Stimulated activated naive CD4-positive, alpha-beta T cell treated with Interleukin-2 at 50 U/mL for 16 hours (primary cell): ENCODE measurements at regions not wholly inside any gene's neighbourhood (a gene's known extent, or its start where the extent isn't known, plus 50 kb on each side); places are given as distances from the start of the nearest gene placed in this dataset.
"Not testable (repeated sequence)": the region's sequence is repeated elsewhere in the genome, so short reads cannot be mapped to it uniquely, and the experiment has no call there.

Experiments used
- DNase-seq: peaks from one replicate; lab custom pipeline; 2025; lab: John Stamatoyannopoulos, UW

DNA sequence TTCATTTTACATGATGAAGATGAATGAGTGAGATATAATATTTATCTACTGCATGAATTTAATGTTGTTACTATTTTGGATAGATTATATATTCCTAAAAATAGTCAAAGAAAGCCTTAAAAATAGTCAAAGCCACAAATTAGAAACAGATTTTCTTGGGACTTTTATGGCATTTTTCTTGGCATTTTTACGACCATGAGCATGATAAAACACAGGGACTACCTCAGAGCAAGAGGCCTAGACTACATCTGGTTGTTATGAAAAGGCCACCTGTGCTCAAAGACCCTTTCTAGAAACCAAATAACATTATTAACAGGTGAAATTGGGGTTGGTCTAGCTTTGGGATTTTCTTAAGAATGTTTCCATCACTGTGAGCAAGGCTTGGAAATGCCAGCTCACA, 281.0 kb downstream of the OXSM start:
- DNase-seq, result no peak

DNA sequence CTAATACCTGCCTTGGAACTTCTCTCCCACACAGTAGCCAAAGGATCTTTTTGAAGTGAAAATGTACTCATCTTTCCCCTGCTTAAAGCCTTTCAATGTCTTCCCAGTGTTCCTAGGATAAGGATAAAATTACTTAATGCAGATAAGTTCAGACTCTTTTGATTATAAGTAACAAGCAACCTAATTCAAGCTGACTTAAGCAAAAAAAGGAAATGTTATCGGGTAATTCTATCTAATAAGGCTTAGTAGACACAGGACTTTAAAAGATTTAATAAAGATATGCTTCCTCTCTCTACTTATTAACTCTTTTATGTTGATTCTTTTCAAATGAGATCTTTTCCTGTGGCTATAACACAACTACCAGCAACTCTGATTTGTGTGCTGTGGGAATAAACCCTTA, 284.2 kb downstream of the OXSM start:
- no peak for DNase-seq

DNA sequence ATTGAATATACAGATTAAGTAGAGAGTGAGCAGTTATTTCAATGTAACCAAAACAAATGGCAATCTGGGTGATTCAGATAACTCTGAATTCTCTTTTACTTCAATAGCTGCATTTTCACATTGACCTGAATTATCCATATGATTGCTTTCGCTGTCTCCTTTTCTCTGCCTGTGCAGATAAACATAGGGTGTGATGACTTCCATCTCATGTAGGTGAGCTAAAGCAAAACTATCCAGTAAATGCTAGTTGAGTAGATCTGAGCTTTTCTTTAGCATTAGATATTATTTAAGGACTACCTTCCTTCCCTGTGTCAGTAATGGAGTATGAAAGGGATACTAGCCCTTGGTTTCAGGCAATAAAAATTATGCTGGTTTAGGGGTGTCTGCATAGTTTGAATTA, 288.6 kb downstream of the OXSM start:
- DNase-seq, result no peak

DNA sequence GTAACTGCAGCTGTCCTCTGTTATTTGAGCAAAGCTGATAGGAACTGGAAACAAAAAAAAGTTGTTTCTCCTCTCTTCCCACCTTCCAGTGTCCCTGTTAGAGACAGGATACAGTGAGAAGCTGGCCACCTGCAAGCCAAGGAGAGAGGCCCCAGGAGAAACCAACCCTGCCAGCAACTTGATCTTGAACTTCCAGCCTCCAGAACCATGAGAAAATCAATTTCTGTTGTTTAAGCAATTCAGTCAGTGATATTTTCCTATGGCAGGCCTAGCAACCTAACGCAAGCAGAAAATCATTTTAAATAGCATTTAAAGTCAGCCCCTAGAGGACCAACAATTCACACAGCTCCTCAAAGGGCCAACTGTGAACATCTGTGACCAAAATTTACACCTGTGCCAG, 291.3 kb downstream of the OXSM start:
- no peak for DNase-seq

DNA sequence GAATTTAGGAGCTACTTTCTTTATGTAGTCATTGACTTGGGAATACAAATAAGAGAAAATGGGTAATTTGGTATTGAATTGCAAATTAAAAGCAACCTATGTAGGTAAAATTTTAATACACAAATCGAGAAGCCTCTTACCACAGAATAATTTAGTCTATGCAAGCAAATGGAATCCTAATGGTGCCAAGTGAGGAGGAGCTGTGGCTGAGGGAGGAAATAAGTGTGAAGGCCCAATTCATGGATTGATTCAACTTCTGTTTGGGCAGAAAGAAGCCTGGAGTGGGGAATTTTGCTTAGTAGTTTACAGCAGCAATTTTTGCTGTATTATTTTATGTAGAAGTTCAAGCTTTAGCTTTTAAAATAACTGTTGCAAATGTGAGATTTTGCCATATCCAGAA, 291.9 kb downstream of the OXSM start:
- DNase-seq, result no peak

DNA sequence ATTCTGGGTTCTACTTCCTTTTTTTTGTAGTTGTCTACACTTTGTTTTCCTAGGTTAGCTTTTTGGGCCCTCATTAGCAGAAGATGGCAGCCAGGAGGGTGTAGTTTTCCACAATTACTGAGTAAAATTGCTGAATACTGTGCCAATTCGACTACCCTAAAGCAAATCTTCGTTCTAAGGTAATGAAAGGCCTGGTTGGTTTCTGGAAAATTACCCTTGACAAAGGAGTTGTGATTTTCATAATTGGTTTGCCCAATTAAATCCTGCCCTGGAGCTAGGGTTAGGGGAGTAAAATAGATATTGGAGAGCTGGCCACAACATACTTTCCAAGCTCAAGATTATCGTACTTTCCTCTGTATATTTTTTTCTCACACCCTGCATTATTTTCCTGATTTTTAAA, 293.0 kb downstream of the OXSM start:
- DNase-seq, result no peak

DNA sequence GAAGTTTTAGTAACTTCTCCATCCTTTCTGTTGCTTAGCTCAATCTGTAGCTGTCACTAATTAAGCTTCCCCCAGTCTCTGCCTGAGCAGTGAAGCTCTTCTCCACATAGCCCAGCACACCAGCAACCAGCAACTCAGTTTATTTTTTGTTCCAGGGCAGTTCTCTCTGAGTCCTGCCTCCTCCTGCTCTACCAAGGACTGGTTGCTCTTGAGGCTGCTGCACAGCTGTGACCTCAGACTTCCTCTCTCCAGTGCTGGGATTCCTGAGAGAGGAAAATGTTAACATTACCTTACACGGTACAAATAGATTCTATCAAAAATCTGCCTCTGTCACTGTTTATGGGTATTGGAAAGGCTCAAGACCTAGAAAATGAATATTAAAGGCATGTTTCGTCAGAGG, 294.7 kb downstream of the OXSM start:
- DNase-seq, result no peak

DNA sequence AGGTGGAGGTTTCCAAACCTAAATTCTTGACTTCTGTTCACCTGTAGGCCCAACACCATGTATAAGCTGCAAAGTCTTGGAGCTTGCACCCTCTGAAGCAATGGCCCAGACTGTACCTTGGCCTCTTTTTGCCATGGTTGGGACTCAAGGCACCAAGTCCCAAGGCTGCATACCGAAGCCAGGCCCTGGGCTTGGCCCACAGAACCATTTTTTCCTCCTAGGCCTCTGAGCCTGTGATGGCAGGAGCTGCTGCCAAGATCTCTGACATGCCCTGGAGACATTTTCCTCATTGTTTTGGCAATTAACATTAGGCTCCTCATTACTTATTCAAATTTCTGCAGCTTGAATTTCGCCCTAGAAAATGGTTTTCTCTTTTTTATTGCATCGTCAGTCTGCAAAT, 297.9 kb downstream of the OXSM start:
- no peak for DNase-seq

DNA sequence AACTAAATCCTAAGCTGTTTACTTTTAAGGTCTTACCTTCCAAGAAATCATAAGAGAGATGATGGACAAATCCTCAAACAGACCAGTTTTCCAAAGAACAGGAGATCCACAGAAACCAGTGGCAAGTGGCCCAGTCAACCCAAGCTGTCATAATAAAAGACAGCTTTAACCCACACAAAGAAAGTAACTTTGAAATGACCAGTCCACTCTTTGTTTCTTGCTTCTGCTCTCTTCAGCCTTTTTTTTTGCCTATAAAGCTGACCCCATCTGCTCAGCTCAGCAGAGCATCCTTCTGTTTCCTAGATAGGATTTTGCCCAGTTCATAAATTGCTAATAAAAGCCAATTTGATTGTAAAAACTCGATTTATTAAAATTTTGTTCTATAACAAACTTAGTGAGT, 299.4 kb downstream of the OXSM start:
- no peak for DNase-seq

DNA sequence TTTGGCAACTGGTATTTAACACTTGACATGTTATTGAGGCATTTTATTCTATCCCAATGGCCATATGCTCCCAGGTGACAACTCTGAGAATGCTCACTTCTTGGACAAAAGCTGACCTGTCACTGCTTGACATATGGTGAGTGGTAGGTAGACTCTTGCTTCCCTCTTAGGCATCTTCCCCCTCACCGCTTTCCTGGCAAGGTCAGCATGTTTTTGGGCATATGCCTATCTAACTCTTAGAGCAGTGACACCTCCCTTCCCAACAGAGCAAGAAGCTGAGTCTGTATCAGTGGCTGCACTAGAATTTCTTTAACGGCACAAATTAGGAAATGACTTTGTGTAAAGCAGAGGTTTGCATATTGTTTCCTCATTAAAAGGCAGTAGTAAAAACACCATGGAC, 300.7 kb downstream of the OXSM start:
- DNase-seq, result no peak

DNA sequence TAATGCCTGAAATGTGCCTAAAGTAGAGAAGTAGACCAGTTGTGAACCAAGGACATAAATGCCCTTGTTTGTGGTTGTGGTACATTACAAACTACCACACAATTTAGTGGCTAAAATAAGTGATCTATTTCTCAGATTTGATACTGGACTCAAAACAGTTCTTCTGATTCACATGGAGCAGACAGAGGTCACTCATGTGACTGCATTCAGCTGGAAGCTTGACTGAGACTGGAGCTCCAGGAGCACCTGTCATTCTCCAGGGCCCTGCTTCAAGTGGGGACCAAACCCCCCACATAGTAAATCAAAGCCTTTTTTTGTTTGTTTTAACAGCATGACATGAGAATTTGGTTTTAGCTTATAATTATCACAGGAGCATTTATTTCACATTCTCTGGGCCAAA, 301.2 kb downstream of the OXSM start:
- no peak for DNase-seq

DNA sequence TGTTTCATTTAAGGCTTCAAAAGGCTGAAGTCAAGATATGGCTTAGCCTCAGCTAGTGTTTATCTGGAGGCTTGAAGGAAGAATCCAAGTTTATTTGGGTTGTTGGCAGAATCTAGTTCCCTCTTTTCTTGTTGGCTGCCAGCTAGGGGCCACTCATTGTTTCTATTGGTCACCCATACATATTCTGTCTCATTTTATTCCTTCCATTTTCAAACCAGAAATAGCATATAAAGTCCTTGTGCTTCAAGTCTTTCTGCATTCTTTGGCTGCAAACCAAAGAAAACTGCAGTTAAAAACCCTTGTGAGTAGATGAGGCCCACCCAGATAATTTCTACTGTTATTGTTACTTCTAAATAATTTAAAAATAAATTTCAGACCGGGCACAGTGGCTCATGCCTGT, 301.7 kb downstream of the OXSM start:
- no peak for DNase-seq

DNA sequence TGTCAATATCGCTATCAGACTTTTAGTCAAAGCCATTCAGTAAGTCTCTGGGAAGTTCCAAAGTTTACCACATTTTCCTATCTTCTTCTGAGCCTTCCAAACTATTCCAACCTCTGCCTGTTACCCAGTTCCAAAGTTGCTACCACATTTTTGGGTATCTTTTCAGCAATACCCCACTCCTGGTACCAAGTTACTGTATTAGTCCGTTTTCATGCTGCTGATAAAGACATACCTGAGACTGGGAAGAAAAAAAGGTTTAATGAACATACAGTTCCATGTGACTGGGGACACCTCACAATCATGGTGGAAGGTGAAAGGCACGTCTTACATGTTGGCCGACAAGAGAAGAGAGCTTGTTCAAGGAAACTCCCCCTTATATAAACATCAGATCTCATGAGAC, 307.2 kb downstream of the OXSM start:
- not testable (repeated sequence) for DNase-seq

DNA sequence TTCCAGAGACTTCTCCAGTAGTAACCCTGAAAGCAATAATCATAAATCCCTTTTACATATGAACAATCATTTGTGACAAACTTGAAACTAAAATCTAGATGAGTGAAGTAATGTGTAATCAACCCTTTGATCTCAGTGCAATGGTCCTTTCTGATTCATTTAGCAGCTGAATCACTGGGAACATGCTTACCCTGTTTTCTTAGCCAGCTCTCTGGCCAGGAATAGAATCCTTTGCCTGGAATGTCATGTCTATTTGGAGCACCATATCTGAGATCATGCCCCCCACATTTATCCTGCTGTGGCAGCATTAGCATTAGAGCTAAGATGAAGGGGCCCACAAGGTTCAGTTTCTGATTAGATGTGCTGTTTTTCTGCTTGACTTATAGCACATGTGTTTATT, 309.8 kb downstream of the OXSM start:
- no peak for DNase-seq

DNA sequence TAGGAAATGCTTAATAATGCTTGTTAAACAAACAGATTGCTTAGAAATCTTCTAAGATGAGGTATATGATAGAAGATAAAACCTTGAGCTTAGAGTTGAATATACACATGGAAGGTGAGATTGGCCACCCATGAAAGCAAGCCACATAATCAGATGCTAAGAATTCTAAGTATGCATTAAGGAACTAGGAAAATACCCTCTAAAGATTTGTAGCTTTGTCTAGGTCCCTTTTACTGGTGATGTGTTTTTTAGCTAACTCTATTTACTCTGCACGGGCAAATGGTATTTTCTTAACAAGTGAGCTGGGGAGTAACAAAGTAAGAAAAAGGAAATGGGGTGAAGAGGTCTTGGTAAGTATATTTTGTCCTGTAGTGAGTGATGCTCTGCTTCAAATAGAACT, 310.3 kb downstream of the OXSM start:
- DNase-seq, result no peak

DNA sequence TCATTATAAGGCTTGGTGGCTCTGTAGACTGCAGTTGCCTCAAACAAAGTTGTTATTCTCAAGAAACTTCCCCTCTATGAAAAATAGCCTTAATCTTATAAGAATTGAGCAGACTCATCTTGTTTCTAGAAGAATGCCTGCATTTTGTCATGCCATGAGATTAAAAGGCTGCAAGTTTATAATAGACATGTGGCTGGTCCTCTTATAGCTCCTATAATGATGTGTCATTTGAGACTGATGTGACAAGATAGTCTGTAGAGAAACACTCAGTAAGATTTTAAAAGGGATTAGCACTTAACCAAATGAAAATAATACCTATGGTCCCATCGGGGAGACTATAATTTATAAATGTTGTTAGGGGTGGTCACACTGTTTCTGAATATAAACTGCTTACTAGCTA, 312.5 kb downstream of the OXSM start:
- DNase-seq, result no peak

DNA sequence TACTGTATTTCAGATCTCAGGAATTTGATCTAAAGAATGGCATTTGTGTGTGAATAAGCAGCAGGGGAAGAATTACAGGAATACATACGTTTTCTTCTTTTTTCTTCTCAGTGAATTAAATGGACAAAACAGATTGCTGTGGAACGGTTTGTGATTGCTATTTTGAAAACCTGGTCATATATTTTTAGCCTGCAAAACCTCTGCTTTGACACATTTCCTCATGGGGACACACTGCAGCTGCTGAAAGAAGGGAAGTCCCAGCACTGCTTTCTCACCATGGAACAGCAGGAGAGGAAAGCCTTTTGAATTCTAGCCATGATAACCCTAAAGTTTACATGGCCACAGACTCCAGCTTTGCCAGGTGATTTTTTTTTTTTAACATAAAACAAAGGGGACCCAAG, 315.0 kb downstream of the OXSM start:
- DNase-seq, result no peak

DNA sequence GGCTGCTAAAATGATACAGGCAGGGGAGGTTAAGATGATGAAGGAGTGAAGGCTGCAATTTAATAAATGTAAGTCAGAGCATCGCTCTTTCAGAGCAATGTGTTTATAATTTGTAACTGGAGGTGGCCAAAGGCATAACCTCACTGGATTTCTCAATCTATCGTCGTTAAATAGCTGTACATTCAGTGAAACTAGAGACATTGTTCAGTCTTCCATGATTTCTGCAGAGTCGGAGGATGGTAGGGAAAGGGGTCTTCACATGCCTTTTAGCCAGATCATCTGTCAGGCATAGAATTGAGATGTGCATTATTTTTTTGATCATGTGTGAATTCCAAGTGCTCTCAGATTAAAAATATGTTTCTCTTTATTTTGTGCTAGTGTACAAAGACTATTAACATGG, 315.4 kb downstream of the OXSM start:
- no peak for DNase-seq

DNA sequence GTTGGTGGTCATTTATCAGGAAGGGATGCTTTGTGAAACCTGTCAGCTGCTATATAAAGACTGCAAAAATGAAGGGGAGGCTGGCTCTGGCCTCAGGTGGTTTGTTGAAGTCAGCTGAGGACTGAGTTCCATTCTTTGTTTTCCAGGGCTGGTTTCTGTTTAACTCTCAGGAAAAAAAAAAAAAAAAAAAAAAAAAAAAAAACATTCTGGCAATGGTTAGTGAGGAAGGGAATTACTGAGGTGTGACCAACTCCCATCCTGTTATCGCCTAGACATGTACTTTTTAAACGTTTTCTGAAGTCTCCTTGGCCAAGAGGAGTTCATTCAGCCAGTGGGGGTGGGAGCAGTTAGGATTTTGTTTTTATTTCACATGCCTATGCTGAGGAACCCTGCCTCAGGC, 316.3 kb downstream of the OXSM start:
- no peak for DNase-seq

DNA sequence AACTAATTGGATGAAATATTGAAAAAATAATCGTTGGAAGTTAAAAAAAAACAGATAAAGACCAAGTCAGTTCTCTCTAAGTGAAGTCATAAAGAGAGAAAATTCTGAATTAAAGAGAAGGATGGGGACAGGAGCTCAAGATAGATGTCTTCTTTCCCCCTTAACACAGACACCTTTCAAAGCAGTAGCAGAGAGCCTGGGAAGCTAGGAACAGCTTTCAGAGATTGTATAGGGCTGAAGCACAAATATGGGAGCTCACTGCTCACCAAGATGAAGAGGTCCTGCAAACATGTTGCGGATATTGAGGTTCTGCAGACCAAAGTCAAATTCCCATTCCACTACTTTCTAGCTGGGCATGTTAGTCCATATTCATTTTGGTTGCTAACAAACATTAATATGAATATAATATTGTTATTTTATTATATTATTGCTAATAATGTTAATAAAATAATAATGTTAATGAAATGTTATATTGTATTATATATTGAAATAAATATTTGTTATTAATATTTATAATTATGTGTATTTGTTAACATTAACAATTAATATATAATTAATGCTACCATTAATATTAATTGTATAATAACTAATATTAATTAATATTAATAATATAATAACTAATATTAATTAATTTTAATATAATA, 319.1 kb downstream of the OXSM start:
- DNase-seq, result no peak

DNA sequence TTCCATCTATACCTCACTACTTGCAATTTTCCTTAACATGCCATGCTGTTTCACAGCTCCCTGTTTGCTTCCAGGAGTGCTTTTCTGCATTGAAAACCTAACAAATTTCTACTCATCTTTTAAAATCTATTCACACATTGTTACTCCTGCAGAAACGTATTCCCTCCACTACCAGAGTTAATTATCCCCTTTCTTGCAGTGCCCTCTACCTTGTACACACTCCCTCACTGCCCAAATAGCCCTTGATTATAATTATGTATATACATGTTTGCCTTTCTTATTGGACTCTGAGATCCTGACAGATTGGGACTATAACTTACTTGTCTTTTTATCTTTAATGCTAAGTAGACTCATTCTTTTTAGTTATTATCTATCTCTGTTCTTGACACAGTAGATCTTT, 325.0 kb downstream of the OXSM start:
- DNase-seq, result no peak

DNA sequence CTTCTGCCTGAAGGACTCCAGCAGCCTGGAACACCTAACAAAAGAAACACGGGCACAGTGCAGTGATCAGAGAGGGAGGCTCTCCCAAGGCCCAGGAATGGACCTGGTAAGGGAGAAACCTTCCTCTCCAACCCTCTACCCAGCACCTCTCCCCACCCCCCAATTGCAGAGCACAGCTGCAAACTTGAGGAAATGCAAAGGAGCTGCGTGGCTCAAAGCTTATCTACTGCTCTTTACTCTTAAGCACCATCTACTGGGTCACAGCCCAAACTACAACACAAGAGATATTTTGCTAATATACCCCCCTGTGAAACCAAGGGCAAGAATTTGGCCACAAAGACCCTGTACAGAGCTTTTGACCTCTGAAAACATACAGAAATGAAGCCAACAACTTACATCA, 328.3 kb downstream of the OXSM start:
- DNase-seq, result no peak

DNA sequence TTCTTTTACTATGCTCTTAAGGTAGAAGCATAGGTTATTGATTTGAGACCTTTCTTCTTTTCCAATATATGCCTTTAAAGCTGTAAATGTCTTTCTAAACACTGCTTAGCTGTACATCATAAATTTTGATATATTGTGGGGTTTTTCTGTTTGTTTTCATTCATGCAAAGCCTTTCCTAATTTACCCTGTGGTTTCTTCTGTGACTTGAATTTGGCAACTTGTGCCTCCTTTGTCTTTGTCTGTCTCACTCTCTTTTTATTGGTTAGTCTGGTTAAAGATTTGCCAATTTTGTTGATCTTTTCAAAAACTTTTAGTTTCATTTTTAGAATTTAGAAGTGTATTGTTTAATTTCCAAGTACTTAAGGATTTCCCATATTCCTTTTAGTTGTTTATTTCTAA, 343.1 kb downstream of the OXSM start:
- no peak for DNase-seq

DNA sequence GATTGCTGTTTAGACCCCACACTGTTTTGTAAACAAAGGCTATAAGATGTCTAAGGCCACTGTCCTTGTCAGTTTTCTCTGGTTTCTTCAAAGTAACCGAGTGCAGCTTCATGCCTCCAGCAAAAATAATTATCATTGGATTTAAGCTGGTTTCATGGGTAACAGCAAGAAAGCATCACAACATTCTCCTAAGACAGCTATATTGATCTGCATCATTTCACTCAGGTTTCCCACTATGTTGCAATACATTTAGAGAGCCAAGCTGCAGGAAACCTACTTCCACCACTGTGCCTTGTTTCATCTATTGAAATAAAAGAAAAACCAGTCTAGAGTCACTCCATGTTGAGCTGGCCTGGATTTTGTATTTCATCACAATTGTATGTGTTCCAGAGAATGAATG, 351.4 kb downstream of the OXSM start:
- no peak for DNase-seq

DNA sequence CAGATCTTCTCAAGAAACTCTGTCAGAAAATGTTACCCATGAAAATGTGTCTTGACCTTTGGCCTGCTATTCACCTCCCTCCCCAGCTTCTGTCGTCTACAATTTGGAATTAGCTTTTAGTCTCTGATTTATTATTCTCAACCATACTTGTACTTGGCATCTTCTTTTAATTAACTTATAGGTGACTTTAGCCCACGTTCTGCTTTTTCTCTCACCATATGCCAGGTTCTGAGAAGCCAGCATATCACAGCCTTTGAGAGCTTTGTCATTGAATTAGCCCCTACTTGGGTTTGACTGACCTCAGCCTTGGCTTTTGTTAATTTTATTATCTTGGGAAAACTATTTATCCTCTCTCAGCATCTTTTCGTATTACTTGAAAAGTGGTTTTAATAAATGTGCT, 355.9 kb downstream of the OXSM start:
- no peak for DNase-seq
